ENCODE measurements at regions not wholly inside any gene's neighbourhood (a gene's known extent, or its start where the extent isn't known, plus 50 kb on each side); places are given as distances from the start of the nearest gene placed in this dataset.
A peak's percentile ranks its signal among the peaks of the same experiment; 100 is the strongest.

- no peak overlapping the region for H3K4me3 ChIP-seq (ENCODE audit: low read length)
- H3K79me2 ChIP-seq (ENCODE audit: low read length): no peaks in the 10 kb centered on the region
- H2AFZ ChIP-seq (ENCODE audit: low read depth, low read length): no peak overlapping the region
- peak overlapping the region; percentile 36; the same call in 1 of the 2 replicates for H3K4me2 ChIP-seq (ENCODE audit: low read length)
- H4K20me1 ChIP-seq (ENCODE audit: insufficient read depth, low read length): no peaks in the 10 kb centered on the region
- TF ChIP-seq CTCF (IDR thresholded peaks at IDR 0.05; ENCODE audit: low read depth, low read length) (peak; percentile 94), EZH2phosphoT487 (IDR thresholded peaks at IDR 0.05; ENCODE audit: low read depth) (no peak)
- H3K27ac ChIP-seq (ENCODE audit: low read length): no peak overlapping the region
- no peak overlapping the region for H3K9ac ChIP-seq (ENCODE audit: low read length)
- H3K36me3 ChIP-seq (replicated peaks; ENCODE audit: low read depth, low read length): no peaks in the 10 kb centered on the region
- no peaks in the 10 kb centered on the region for H3K4me1 ChIP-seq (ENCODE audit: low read length)
- no peaks in the 10 kb centered on the region for H3K27me3 ChIP-seq (ENCODE audit: low read depth, low read length)
- no peaks in the 10 kb centered on the region for H3K9me3 ChIP-seq (ENCODE audit: insufficient read depth, low read length)
Observed at GRCh38 chr7:153381275-153382040, 621.9 kb downstream of the ACTR3B start.

- Histone ChIP-seq H3K4me2 (ENCODE audit: low read length) (no peak overlapping the region), H3K27me3 (ENCODE audit: low read depth, low read length) (no peaks in the 10 kb centered on the region), H3K9me3 (ENCODE audit: insufficient read depth, low read length) (no peaks in the 10 kb centered on the region), H4K20me1 (ENCODE audit: insufficient read depth, low read length) (no peaks in the 10 kb centered on the region), H3K79me2 (ENCODE audit: low read length) (no peaks in the 10 kb centered on the region), H3K27ac (ENCODE audit: low read length) (no peak overlapping the region), H3K36me3 (replicated peaks; ENCODE audit: low read depth, low read length) (no peaks in the 10 kb centered on the region), H3K4me1 (ENCODE audit: low read length) (no peaks in the 10 kb centered on the region), H2AFZ (ENCODE audit: low read depth, low read length) (no peak overlapping the region), H3K4me3 (ENCODE audit: low read length) (no peak overlapping the region), H3K9ac (ENCODE audit: low read length) (no peak overlapping the region)
- TF ChIP-seq EZH2phosphoT487 (IDR thresholded peaks at IDR 0.05; ENCODE audit: low read depth) (no peak), CTCF (IDR thresholded peaks at IDR 0.05; ENCODE audit: low read depth, low read length) (no peak)
Observed at GRCh38 chr7:153382641-153383101, 623.1 kb downstream of the ACTR3B start.

GRCh38 chr7:153383781-153384180, 624.2 kb downstream of the ACTR3B start:
- Histone ChIP-seq H3K4me2 (ENCODE audit: low read length) (no peak overlapping the region), H3K27me3 (ENCODE audit: low read depth, low read length) (no peaks in the 10 kb centered on the region), H2AFZ (ENCODE audit: low read depth, low read length) (no peak overlapping the region), H3K9me3 (ENCODE audit: insufficient read depth, low read length) (no peaks in the 10 kb centered on the region), H3K4me3 (ENCODE audit: low read length) (no peak overlapping the region), H3K36me3 (replicated peaks; ENCODE audit: low read depth, low read length) (no peaks in the 10 kb centered on the region), H3K27ac (ENCODE audit: low read length) (no peak overlapping the region), H4K20me1 (ENCODE audit: insufficient read depth, low read length) (no peaks in the 10 kb centered on the region), H3K79me2 (ENCODE audit: low read length) (no peaks in the 10 kb centered on the region), H3K9ac (ENCODE audit: low read length) (no peak overlapping the region), H3K4me1 (ENCODE audit: low read length) (no peaks in the 10 kb centered on the region)
- no peak for TF ChIP-seq EZH2phosphoT487 (IDR thresholded peaks at IDR 0.05; ENCODE audit: low read depth)
- no peak for TF ChIP-seq CTCF (IDR thresholded peaks at IDR 0.05; ENCODE audit: low read depth, low read length)

GRCh38 chr7:153385502-153385901, 626.0 kb downstream of the ACTR3B start:
- Histone ChIP-seq H3K36me3 (replicated peaks; ENCODE audit: low read depth, low read length) (no peaks in the 10 kb centered on the region), H4K20me1 (ENCODE audit: insufficient read depth, low read length) (no peaks in the 10 kb centered on the region), H3K79me2 (ENCODE audit: low read length) (no peaks in the 10 kb centered on the region), H3K9me3 (ENCODE audit: insufficient read depth, low read length) (no peaks in the 10 kb centered on the region), H3K4me2 (ENCODE audit: low read length) (no peak overlapping the region), H3K4me3 (ENCODE audit: low read length) (no peak overlapping the region), H3K27me3 (ENCODE audit: low read depth, low read length) (no peaks in the 10 kb centered on the region), H3K4me1 (ENCODE audit: low read length) (no peaks in the 10 kb centered on the region), H3K27ac (ENCODE audit: low read length) (no peak overlapping the region), H3K9ac (ENCODE audit: low read length) (no peak overlapping the region), H2AFZ (ENCODE audit: low read depth, low read length) (no peak overlapping the region)
- TF ChIP-seq EZH2phosphoT487 (IDR thresholded peaks at IDR 0.05; ENCODE audit: low read depth) (no peak), CTCF (IDR thresholded peaks at IDR 0.05; ENCODE audit: low read depth, low read length) (no peak)
